A673 (cell line): ENCODE measurements at regions not wholly inside any gene's neighbourhood (a gene's known extent, or its start where the extent isn't known, plus 50 kb on each side); places are given as distances from the start of the nearest gene placed in this dataset.
A peak's percentile ranks its signal among the peaks of the same experiment; 100 is the strongest.

Source experiments
- EZH2 ChIP-seq: fragments of 200-600 bp; sonication (generic); IDR thresholded peaks from 2 replicates; pipeline ENCODE4 v1.6.1; 2017; ENCODE audit warnings: borderline replicate concordance, low read depth, mild to moderate bottlenecking, mixed read lengths, antibody characterized with exemption, low read length; ENCODE audit not compliant: poor library complexity, severe bottlenecking
- TF ChIP-seq, protein P1 (sequence below): fragments of 300-800, 200-600 bp; sonication (generic); conservative IDR thresholded peaks from 2 replicates; pipeline ENCODE4 v1.5.1; 2017; ENCODE audit warnings: low read depth, mild to moderate bottlenecking, antibody characterized with exemption, low read length, moderate library complexity, mixed read lengths

DNA sequence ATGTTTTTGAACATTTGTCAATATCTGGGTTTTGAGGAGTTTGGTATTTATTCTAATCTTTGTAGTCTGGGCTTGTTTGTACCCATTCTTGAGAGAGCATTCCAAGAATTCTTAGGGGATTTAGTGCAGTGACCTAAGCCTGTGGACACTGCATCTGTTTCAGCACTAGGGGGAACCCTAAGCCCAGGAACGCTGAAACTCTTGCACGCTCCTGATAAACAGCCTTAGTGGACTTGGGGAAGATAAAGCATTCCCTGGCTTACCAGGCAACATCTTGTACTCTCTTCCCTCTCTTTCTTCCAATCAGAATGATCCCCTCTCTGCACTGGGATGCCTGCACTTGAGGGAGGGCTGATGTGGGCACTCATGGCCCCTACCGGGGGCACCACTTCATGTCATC is 654.9 kb upstream of the HTR2C start:
- no peak for TF ChIP-seq EZH2
- TF ChIP-seq, protein P1, sequence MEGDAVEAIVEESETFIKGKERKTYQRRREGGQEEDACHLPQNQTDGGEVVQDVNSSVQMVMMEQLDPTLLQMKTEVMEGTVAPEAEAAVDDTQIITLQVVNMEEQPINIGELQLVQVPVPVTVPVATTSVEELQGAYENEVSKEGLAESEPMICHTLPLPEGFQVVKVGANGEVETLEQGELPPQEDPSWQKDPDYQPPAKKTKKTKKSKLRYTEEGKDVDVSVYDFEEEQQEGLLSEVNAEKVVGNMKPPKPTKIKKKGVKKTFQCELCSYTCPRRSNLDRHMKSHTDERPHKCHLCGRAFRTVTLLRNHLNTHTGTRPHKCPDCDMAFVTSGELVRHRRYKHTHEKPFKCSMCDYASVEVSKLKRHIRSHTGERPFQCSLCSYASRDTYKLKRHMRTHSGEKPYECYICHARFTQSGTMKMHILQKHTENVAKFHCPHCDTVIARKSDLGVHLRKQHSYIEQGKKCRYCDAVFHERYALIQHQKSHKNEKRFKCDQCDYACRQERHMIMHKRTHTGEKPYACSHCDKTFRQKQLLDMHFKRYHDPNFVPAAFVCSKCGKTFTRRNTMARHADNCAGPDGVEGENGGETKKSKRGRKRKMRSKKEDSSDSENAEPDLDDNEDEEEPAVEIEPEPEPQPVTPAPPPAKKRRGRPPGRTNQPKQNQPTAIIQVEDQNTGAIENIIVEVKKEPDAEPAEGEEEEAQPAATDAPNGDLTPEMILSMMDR = peak; percentile 52
